ENCODE measurements at regions not wholly inside any gene's neighbourhood (a gene's known extent, or its start where the extent isn't known, plus 50 kb on each side); places are given as distances from the start of the nearest gene placed in this dataset.

GRCh38 chr7:46461334-46461777 lies 540.3 kb upstream of the IGFBP3 start:
- no peak for DNase-seq (ENCODE audit: low read depth, low spot score)

- no peak for DNase-seq (ENCODE audit: low read depth, low spot score)
Measured at GRCh38 chr7:46459942-46460341, 538.9 kb upstream of the IGFBP3 start.

GRCh38 chr7:46454816-46455215 lies 533.7 kb upstream of the IGFBP3 start:
- no peak for DNase-seq (ENCODE audit: low read depth, low spot score)

GRCh38 chr7:46452561-46453135 lies 531.6 kb upstream of the IGFBP3 start:
- DNase-seq (ENCODE audit: low read depth, low spot score): no peak

- DNase-seq (ENCODE audit: low read depth, low spot score): no peak
Measured at GRCh38 chr7:46451846-46452245, 530.8 kb upstream of the IGFBP3 start.

GRCh38 chr7:46450886-46451285 lies 529.8 kb upstream of the IGFBP3 start:
- no peak for DNase-seq (ENCODE audit: low read depth, low spot score)

- no peak for DNase-seq (ENCODE audit: low read depth, low spot score)
Measured at GRCh38 chr7:46450425-46450824, 529.4 kb upstream of the IGFBP3 start.

GRCh38 chr7:46449743-46450142 lies 528.7 kb upstream of the IGFBP3 start:
- no peak for DNase-seq (ENCODE audit: low read depth, low spot score)

- DNase-seq (ENCODE audit: low read depth, low spot score): no peak
Measured at GRCh38 chr7:46448478-46448877, 527.4 kb upstream of the IGFBP3 start.

- no peak for DNase-seq (ENCODE audit: low read depth, low spot score)
Measured at GRCh38 chr7:46446151-46446550, 525.1 kb upstream of the IGFBP3 start.

- DNase-seq (ENCODE audit: low read depth, low spot score): no peak
Measured at GRCh38 chr7:46444256-46444655, 523.2 kb upstream of the IGFBP3 start.

- DNase-seq (ENCODE audit: low read depth, low spot score): no peak
Measured at GRCh38 chr7:46440186-46440585, 519.1 kb upstream of the IGFBP3 start.

GRCh38 chr7:46432708-46433107 lies 511.6 kb upstream of the IGFBP3 start:
- no peak for DNase-seq (ENCODE audit: low read depth, low spot score)

- no peak for DNase-seq (ENCODE audit: low read depth, low spot score)
Measured at GRCh38 chr7:46428295-46428694, 507.2 kb upstream of the IGFBP3 start.

GRCh38 chr7:46424934-46425333 lies 503.9 kb upstream of the IGFBP3 start:
- DNase-seq (ENCODE audit: low read depth, low spot score): no peak

GRCh38 chr7:46421441-46422230 lies 500.6 kb upstream of the IGFBP3 start:
- no peak for DNase-seq (ENCODE audit: low read depth, low spot score)

- DNase-seq (ENCODE audit: low read depth, low spot score): peak; percentile 17
Measured at GRCh38 chr7:46414946-46415345, 493.9 kb upstream of the IGFBP3 start.

- DNase-seq (ENCODE audit: low read depth, low spot score): no peak
Measured at GRCh38 chr7:46411236-46411635, 490.2 kb upstream of the IGFBP3 start.

- no peak for DNase-seq (ENCODE audit: low read depth, low spot score)
Measured at GRCh38 chr7:46407125-46407524, 486.1 kb upstream of the IGFBP3 start.

- no peak for DNase-seq (ENCODE audit: low read depth, low spot score)
Measured at GRCh38 chr7:46397591-46397990, 476.5 kb upstream of the IGFBP3 start.

- no peak for DNase-seq (ENCODE audit: low read depth, low spot score)
Measured at GRCh38 chr7:46396481-46396880, 475.4 kb upstream of the IGFBP3 start.

GRCh38 chr7:46393142-46393541 lies 472.1 kb upstream of the IGFBP3 start:
- DNase-seq (ENCODE audit: low read depth, low spot score): no peak

All from pulmonary artery endothelial cell (primary cell).